CD14-positive monocyte (primary cell): ENCODE measurements at regions not wholly inside any gene's neighbourhood (a gene's known extent, or its start where the extent isn't known, plus 50 kb on each side); places are given as distances from the start of the nearest gene placed in this dataset.

ENCODE experiments used
- DNase-seq, 3 donors: peaks; one replicate each; pipeline ENCODE4 v3.0.0-alpha.2; 2011 to 2022
- H2AFZ ChIP-seq: 2 replicates; pipeline ENCODE4 v1.6.0; 2012; ENCODE audit warnings: mild to moderate bottlenecking, low read depth, low read length, inconsistent platforms; ENCODE audit not compliant: insufficient read depth, poor library complexity, severe bottlenecking
- H3K27ac ChIP-seq, 2 donors: 1 replicate in 1 of 2; 2 replicates in 1 of 2; pipeline ENCODE4 v1.5.1; 2012 to 2013; ENCODE audit warnings: low read length in 2 of 2, control low read depth in 1 of 2, inconsistent platforms in 1 of 2, low read depth in 1 of 2, mild to moderate bottlenecking in 1 of 2
- H3K27me3 ChIP-seq, 2 donors: one replicate each; pipeline versions ENCODE4 v1.6.0 to v1.6.1; 2011 to 2013; ENCODE audit warnings: low read length in 2 of 2; ENCODE audit not compliant: control insufficient read depth in 2 of 2, insufficient read depth in 2 of 2
- H3K36me3 ChIP-seq, 2 donors: replicated peaks in 1 of 2; 1 replicate in 1 of 2; 2 replicates in 1 of 2; pipeline versions ENCODE4 v1.5.1 to v1.6.1; 2012 to 2013; ENCODE audit warnings: low read length in 2 of 2, control low read depth in 1 of 2, inconsistent platforms in 1 of 2, mild to moderate bottlenecking in 1 of 2; ENCODE audit not compliant: insufficient read depth in 2 of 2, control insufficient read depth in 1 of 2
- H3K4me1 ChIP-seq, 2 donors: 1 replicate in 1 of 2; 2 replicates in 1 of 2; pipeline versions ENCODE4 v1.5.1 to v1.6.1; 2012 to 2013; ENCODE audit warnings: low read length in 2 of 2, control low read depth in 1 of 2, inconsistent platforms in 1 of 2, mild to moderate bottlenecking in 1 of 2, moderate library complexity in 1 of 2; ENCODE audit not compliant: insufficient read depth in 2 of 2, control insufficient read depth in 1 of 2
- H3K4me2 ChIP-seq: replicated peaks from 2 replicates; pipeline ENCODE3; 2012; ENCODE audit warnings: low read length, moderate library complexity, mild to moderate bottlenecking; ENCODE audit not compliant: poor library complexity, severe bottlenecking; ENCODE audit errors: extremely low read depth
- H3K4me3 ChIP-seq, 3 experiments: fragments of 200-600 bp in 1 of 3; sonication (generic) in 1 of 3; replicated peaks in 1 of 3; 1 replicate in 2 of 3; 2 replicates in 1 of 3; pipeline ENCODE4 v1.5.1; 2011 to 2013; ENCODE audit warnings: low read length in 3 of 3, mild to moderate bottlenecking in 3 of 3, control low read depth in 2 of 3, low read depth in 2 of 3, inconsistent platforms in 1 of 3, moderate library complexity in 1 of 3
- H3K79me2 ChIP-seq: 2 replicates; pipeline ENCODE4 v1.6.0; 2012; ENCODE audit warnings: mild to moderate bottlenecking, control low read depth, inconsistent platforms, low read length, moderate library complexity; ENCODE audit not compliant: insufficient read depth
- H3K9ac ChIP-seq: 2 replicates; pipeline ENCODE4 v1.6.0; 2017; ENCODE audit warnings: low read length, mild to moderate bottlenecking; ENCODE audit not compliant: insufficient read depth, poor library complexity, severe bottlenecking
- H3K9me3 ChIP-seq, 2 donors: replicated peaks in 1 of 2; 1 replicate in 1 of 2; 2 replicates in 1 of 2; pipeline versions ENCODE4 v1.5.1 to v1.6.1; 2012 to 2013; ENCODE audit warnings: low read length in 2 of 2, control low read depth in 1 of 2; ENCODE audit not compliant: control insufficient read depth in 1 of 2, insufficient read depth in 1 of 2
- H4K20me1 ChIP-seq: 2 replicates; pipeline ENCODE4 v1.6.0; 2012; ENCODE audit warnings: mild to moderate bottlenecking, low read length, control low read depth, moderate library complexity; ENCODE audit not compliant: insufficient read depth
- H3K27ac Mint-ChIP-seq, 7 donors: one replicate each; pipeline ENCODE4 v1.8.0; 2020; ENCODE audit warnings: mild to moderate bottlenecking in 7 of 7, mixed read lengths in 7 of 7, moderate library complexity in 6 of 7, inconsistent platforms in 2 of 7
- H3K27me3 Mint-ChIP-seq, 3 donors: one replicate each; pipeline ENCODE4 v1.8.0; 2021 to 2022; ENCODE audit warnings: low read depth in 3 of 3, mild to moderate bottlenecking in 3 of 3, mixed read lengths in 3 of 3, moderate library complexity in 3 of 3, inconsistent platforms in 1 of 3
- H3K36me3 Mint-ChIP-seq, 2 donors: one replicate each; pipeline ENCODE4 v1.8.0; 2020; ENCODE audit warnings: mixed read lengths in 2 of 2, inconsistent platforms in 1 of 2, mild to moderate bottlenecking in 1 of 2
- H3K4me1 Mint-ChIP-seq: one replicate; pipeline ENCODE4 v1.8.0; 2020; ENCODE audit warnings: mild to moderate bottlenecking, mixed read lengths
- H3K4me3 Mint-ChIP-seq, 2 donors: one replicate each; pipeline ENCODE4 v1.8.0; 2020; ENCODE audit warnings: mild to moderate bottlenecking in 2 of 2, mixed read lengths in 2 of 2, moderate library complexity in 1 of 2
- H3K9me3 Mint-ChIP-seq, 7 donors: one replicate each; pipeline ENCODE4 v1.8.0; 2020 to 2022; ENCODE audit warnings: mixed read lengths in 7 of 7, mild to moderate bottlenecking in 6 of 7, moderate library complexity in 6 of 7, inconsistent platforms in 2 of 7
- WGBS: methylation state at CpG from one replicate; pipeline ENCODE4 v1.1.5; 2013; ENCODE audit warnings: missing lambda C conversion rate; ENCODE audit not compliant: insufficient coverage; 5-methylcytosine and 5-hydroxymethylcytosine counted together
- intact Hi-C, 2 donors: fragments of 100-400 bp; cut with micrococcal nuclease; formaldehyde crosslinking; loops; one replicate each; pipeline versions ENCODE4 v1.15.0 to v1.15.1; 2023
- TF ChIP-seq, protein P1 (sequence below): fragments of 200-600 bp; IDR thresholded peaks from one replicate; pipeline ENCODE4 v1.8.0; 2022; ENCODE audit warnings: antibody characterized with exemption, mild to moderate bottlenecking

DNA sequence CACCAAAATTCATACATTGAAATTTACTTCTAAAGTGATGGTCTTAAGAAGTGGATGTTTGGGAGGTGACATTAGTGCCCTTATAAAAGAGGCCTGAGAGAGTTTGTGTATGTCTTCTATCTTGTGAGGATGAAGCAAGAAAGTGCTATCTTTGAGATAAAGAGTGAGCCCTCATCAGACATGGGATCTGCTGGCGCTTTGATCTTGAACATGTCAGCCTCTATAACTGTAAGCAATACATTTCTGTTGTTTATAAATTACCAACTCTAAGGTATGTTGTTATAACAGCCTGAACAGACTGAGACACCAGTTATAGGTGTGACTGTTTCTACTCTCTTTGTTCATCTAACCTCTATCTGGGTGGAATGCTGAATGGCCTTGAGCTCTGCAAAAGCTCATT is 54.5 kb upstream of the SETBP1 start:
- H4K20me1 ChIP-seq, result no peaks in the 10 kb centered on the region
- H3K27me3 Mint-ChIP-seq, result no peaks in the 10 kb centered on the region
- H3K27ac Mint-ChIP-seq, result no peak overlapping the region
- H3K9me3 ChIP-seq, result no peaks in the 10 kb centered on the region
- H3K4me3 ChIP-seq, result no peak overlapping the region
- H3K9ac ChIP-seq, result no peak overlapping the region
- TF ChIP-seq, protein P1, sequence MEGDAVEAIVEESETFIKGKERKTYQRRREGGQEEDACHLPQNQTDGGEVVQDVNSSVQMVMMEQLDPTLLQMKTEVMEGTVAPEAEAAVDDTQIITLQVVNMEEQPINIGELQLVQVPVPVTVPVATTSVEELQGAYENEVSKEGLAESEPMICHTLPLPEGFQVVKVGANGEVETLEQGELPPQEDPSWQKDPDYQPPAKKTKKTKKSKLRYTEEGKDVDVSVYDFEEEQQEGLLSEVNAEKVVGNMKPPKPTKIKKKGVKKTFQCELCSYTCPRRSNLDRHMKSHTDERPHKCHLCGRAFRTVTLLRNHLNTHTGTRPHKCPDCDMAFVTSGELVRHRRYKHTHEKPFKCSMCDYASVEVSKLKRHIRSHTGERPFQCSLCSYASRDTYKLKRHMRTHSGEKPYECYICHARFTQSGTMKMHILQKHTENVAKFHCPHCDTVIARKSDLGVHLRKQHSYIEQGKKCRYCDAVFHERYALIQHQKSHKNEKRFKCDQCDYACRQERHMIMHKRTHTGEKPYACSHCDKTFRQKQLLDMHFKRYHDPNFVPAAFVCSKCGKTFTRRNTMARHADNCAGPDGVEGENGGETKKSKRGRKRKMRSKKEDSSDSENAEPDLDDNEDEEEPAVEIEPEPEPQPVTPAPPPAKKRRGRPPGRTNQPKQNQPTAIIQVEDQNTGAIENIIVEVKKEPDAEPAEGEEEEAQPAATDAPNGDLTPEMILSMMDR, result no peak
- no peak overlapping the region for H3K4me2 ChIP-seq
- DNase-seq, result no peak
- no peak overlapping the region for H3K27ac ChIP-seq
- H3K36me3 Mint-ChIP-seq, result no peaks in the 10 kb centered on the region
- no peaks in the 10 kb centered on the region for H3K4me1 ChIP-seq
- peaks cover 7% of the 10 kb centered on the region for H3K4me1 Mint-ChIP-seq
- WGBS, result no CpG with 5 or more reads among the region's 1 CpG
- H3K4me3 Mint-ChIP-seq, result no peak overlapping the region
- no peaks in the 10 kb centered on the region for H3K36me3 ChIP-seq
- H3K27me3 ChIP-seq, result no peaks in the 10 kb centered on the region
- H3K9me3 Mint-ChIP-seq, result no peaks in the 10 kb centered on the region
- H2AFZ ChIP-seq, result no peak overlapping the region
- H3K79me2 ChIP-seq, result no peaks in the 10 kb centered on the region
- intact Hi-C loops, result no loop called here

DNA sequence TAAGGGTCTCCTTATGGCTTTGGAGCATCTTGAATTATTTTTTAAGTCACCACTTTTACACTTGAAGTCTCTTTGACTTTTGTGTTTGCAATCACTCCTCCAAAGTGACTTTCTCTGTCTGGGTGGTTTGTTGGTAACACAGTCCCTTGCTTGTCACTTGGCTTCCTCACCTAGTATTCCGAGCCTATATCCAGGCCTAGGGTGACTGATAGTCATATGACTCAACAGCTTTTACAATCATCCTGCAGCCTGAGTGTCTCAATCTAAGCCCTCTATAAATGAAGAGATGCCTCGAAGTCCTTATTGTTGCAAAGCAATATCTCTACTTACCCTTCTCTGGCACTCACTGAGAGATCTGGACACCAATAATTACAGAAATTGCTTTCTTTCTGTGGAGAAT is 53.9 kb upstream of the SETBP1 start:
- H3K79me2 ChIP-seq, result no peaks in the 10 kb centered on the region
- no peak overlapping the region for H2AFZ ChIP-seq
- H3K9me3 Mint-ChIP-seq, result no peaks in the 10 kb centered on the region
- no peaks in the 10 kb centered on the region for H3K36me3 ChIP-seq
- H3K9ac ChIP-seq, result no peak overlapping the region
- H3K4me1 Mint-ChIP-seq, result peaks cover 7% of the 10 kb centered on the region
- intact Hi-C loops, result no loop called here
- no peak overlapping the region for H3K27ac Mint-ChIP-seq
- TF ChIP-seq, protein P1, result no peak
- no peaks in the 10 kb centered on the region for H3K4me1 ChIP-seq
- no peak for DNase-seq
- H3K36me3 Mint-ChIP-seq, result no peaks in the 10 kb centered on the region
- no peak overlapping the region for H3K4me3 ChIP-seq
- H3K27me3 Mint-ChIP-seq, result no peaks in the 10 kb centered on the region
- no peaks in the 10 kb centered on the region for H3K27me3 ChIP-seq
- no peak overlapping the region for H3K27ac ChIP-seq
- no peaks in the 10 kb centered on the region for H3K9me3 ChIP-seq
- H4K20me1 ChIP-seq, result no peaks in the 10 kb centered on the region
- WGBS, result no CpG with 5 or more reads among the region's 2 CpGs
- H3K4me3 Mint-ChIP-seq, result no peak overlapping the region
- no peak overlapping the region for H3K4me2 ChIP-seq
